C4-2B (cell line): ENCODE measurements at regions not wholly inside any gene's neighbourhood (a gene's known extent, or its start where the extent isn't known, plus 50 kb on each side); places are given as distances from the start of the nearest gene placed in this dataset.

Source experiments
- CTCF ChIP-seq: fragments of 450-650 bp; conservative IDR thresholded peaks from 2 replicates; pipeline ENCODE4 v1.5.1; 2017; ENCODE audit warnings: mild to moderate bottlenecking
- ZFX ChIP-seq: fragments of 450-650 bp; IDR thresholded peaks from 2 replicates; pipeline ENCODE4 v1.6.1; 2017

GRCh38 chrX:139172731-139173130, 357.8 kb upstream of the F9 start:
- TF ChIP-seq CTCF (no peak), ZFX (no peak)
